ENCODE measurements at regions not wholly inside any gene's neighbourhood (a gene's known extent, or its start where the extent isn't known, plus 50 kb on each side); places are given as distances from the start of the nearest gene placed in this dataset.
"Not testable (repeated sequence)": the region's sequence is repeated elsewhere in the genome, so short reads cannot be mapped to it uniquely, and the experiment has no call there.

GRCh38 chr7:84904561-84904960 lies 282.3 kb downstream of the SEMA3D start:
- no peak overlapping the region for H3K27ac ChIP-seq
- no peaks in the 10 kb centered on the region for H3K9me3 ChIP-seq
- no peaks in the 10 kb centered on the region for H3K27me3 ChIP-seq
- no peaks in the 10 kb centered on the region for H3K36me3 ChIP-seq
- TF ChIP-seq POLR2AphosphoS5 (IDR thresholded peaks at IDR 0.05), result no peak
- no peak for TF ChIP-seq EP300 (IDR thresholded peaks at IDR 0.05)
- TF ChIP-seq CTCF (IDR thresholded peaks at IDR 0.05), result no peak
- no peak for TF ChIP-seq POLR2A (IDR thresholded peaks at IDR 0.05)
- H3K4me1 ChIP-seq, result no peaks in the 10 kb centered on the region
- no peak overlapping the region for H3K4me3 ChIP-seq
- DNase-seq (ENCODE audit: low spot score in 2 of 2), result no peak

- no peaks in the 10 kb centered on the region for H3K27me3 ChIP-seq
- no peaks in the 10 kb centered on the region for H3K9me3 ChIP-seq
- no peaks in the 10 kb centered on the region for H3K4me1 ChIP-seq
- no peak overlapping the region for H3K4me3 ChIP-seq
- TF ChIP-seq POLR2A (IDR thresholded peaks at IDR 0.05) (no peak), POLR2AphosphoS5 (IDR thresholded peaks at IDR 0.05) (no peak), EP300 (IDR thresholded peaks at IDR 0.05) (no peak)
- DNase-seq (ENCODE audit: low spot score in 2 of 2), result no peak
- no peaks in the 10 kb centered on the region for H3K36me3 ChIP-seq
- no peak overlapping the region for H3K27ac ChIP-seq
These were observed 285.5 kb downstream of the SEMA3D start for GRCh38 chr7:84901366-84901765.

- Histone ChIP-seq H3K27me3 (no peaks in the 10 kb centered on the region), H3K4me3 (no peak overlapping the region), H3K4me1 (no peaks in the 10 kb centered on the region), H3K36me3 (no peaks in the 10 kb centered on the region), H3K27ac (no peak overlapping the region), H3K9me3 (no peaks in the 10 kb centered on the region)
- DNase-seq (ENCODE audit: low spot score in 2 of 2), result no peak
- 69% methylated on average over 3 of the region's 3 CpGs for WGBS
- no peak for TF ChIP-seq EP300 (IDR thresholded peaks at IDR 0.05)
- no peak for TF ChIP-seq CTCF (IDR thresholded peaks at IDR 0.05)
- no peak for TF ChIP-seq POLR2A (IDR thresholded peaks at IDR 0.05)
- TF ChIP-seq POLR2AphosphoS5 (IDR thresholded peaks at IDR 0.05), result no peak
These were observed 286.6 kb downstream of the SEMA3D start for GRCh38 chr7:84900215-84900614.

GRCh38 chr7:84895563-84895962 lies 291.3 kb downstream of the SEMA3D start:
- no peak for TF ChIP-seq POLR2A (IDR thresholded peaks at IDR 0.05)
- no peak for TF ChIP-seq CTCF (IDR thresholded peaks at IDR 0.05)
- TF ChIP-seq POLR2AphosphoS5 (IDR thresholded peaks at IDR 0.05), result no peak
- Histone ChIP-seq H3K4me1 (no peaks in the 10 kb centered on the region), H3K36me3 (no peaks in the 10 kb centered on the region), H3K4me3 (no peak overlapping the region), H3K27ac (no peak overlapping the region), H3K9me3 (no peaks in the 10 kb centered on the region), H3K27me3 (no peaks in the 10 kb centered on the region)
- WGBS, result 92% methylated on average over 3 of the region's 3 CpGs
- DNase-seq (ENCODE audit: low spot score in 2 of 2), result no peak

GRCh38 chr7:84883570-84883969 lies 303.3 kb downstream of the SEMA3D start:
- not testable (repeated sequence) for H3K4me1 ChIP-seq; H3K36me3 ChIP-seq; H3K27me3 ChIP-seq; H3K4me3 ChIP-seq; H3K9me3 ChIP-seq; H3K27ac ChIP-seq; DNase-seq (ENCODE audit: low spot score in 2 of 2)
- WGBS, result 98% methylated on average over 1 of the region's 1 CpG

GRCh38 chr7:84880326-84880997 lies 306.4 kb downstream of the SEMA3D start:
- not testable (repeated sequence) for H3K27ac ChIP-seq, H3K4me1 ChIP-seq, H3K4me3 ChIP-seq, H3K36me3 ChIP-seq, H3K27me3 ChIP-seq, H3K9me3 ChIP-seq
- DNase-seq (ENCODE audit: low spot score in 2 of 2), result peak in 1 of 2 donors; percentile 56
- WGBS, result over 99% methylated on average over 10 of the region's 60 CpGs
